Ascending aorta (tissue), 2 donors: ENCODE measurements at regions not wholly inside any gene's neighbourhood (a gene's known extent, or its start where the extent isn't known, plus 50 kb on each side); places are given as distances from the start of the nearest gene placed in this dataset.

Source experiments
- DNase-seq, 2 donors: peaks; one replicate each; pipeline ENCODE4 v3.0.0-alpha.2; 2019; ENCODE audit warnings: low spot score in 2 of 2
- H3K27ac ChIP-seq, 2 donors: fragments of 200-600 bp; sonication (generic); one replicate each; pipeline ENCODE4 v1.5.1; 2016 to 2017; ENCODE audit warnings: mild to moderate bottlenecking in 1 of 2
- H3K27me3 ChIP-seq: fragments of 200-600 bp; sonication (generic); one replicate; pipeline ENCODE4 v1.5.1; 2017
- H3K36me3 ChIP-seq, 2 donors: fragments of 200-600 bp; sonication (generic); one replicate each; pipeline ENCODE4 v1.5.1; 2016
- H3K4me1 ChIP-seq, 2 donors: fragments of 200-600 bp; sonication (generic); one replicate each; pipeline ENCODE4 v1.5.1; 2016 to 2017; ENCODE audit warnings: mild to moderate bottlenecking in 1 of 2
- H3K4me3 ChIP-seq, 2 donors: fragments of 200-600 bp; sonication (generic); one replicate each; pipeline ENCODE4 v1.5.1; 2016 to 2017; ENCODE audit warnings: mild to moderate bottlenecking in 1 of 2
- H3K9me3 ChIP-seq, 2 donors: fragments of 200-600 bp; sonication (generic); one replicate each; pipeline ENCODE4 v1.5.1; 2016
- intact Hi-C: fragments of 100-400 bp; cut with DNase I; formaldehyde crosslinking; loops from one replicate; pipeline ENCODE4 v1.15.1; 2023
- TF ChIP-seq, protein P1 (sequence below), 3 experiments: fragments of 200-600 bp in 2 of 3; fragments of 450-650 bp in 1 of 3; sonication (generic) in 2 of 3; IDR thresholded peaks; one replicate each; pipeline ENCODE4 v1.5.1; 2016 to 2019; ENCODE audit warnings: antibody characterized with exemption in 3 of 3, mild to moderate bottlenecking in 1 of 3, moderate library complexity in 1 of 3

DNA sequence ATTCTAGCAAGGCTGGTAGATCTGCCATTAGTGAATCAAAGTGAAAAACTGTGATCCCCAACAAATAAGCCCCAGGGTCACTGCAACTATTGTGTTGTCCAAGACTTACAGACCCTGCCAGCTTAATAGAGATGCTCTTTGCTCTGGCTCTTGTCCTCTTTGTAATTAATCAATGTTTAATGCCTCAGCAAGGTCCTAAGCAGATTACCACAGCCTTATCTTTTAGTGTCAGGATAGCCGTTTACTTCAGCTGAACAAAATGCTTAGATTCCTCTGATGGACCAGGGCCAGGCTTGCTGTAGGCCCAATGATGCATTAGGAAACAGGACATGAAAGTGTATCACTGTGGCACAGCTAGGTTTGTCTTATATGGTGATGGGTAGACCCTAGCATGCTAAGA, 353.3 kb downstream of the HACE1 start:
- no peaks in the 10 kb centered on the region for H3K4me1 ChIP-seq
- TF ChIP-seq, protein P1, sequence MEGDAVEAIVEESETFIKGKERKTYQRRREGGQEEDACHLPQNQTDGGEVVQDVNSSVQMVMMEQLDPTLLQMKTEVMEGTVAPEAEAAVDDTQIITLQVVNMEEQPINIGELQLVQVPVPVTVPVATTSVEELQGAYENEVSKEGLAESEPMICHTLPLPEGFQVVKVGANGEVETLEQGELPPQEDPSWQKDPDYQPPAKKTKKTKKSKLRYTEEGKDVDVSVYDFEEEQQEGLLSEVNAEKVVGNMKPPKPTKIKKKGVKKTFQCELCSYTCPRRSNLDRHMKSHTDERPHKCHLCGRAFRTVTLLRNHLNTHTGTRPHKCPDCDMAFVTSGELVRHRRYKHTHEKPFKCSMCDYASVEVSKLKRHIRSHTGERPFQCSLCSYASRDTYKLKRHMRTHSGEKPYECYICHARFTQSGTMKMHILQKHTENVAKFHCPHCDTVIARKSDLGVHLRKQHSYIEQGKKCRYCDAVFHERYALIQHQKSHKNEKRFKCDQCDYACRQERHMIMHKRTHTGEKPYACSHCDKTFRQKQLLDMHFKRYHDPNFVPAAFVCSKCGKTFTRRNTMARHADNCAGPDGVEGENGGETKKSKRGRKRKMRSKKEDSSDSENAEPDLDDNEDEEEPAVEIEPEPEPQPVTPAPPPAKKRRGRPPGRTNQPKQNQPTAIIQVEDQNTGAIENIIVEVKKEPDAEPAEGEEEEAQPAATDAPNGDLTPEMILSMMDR (IDR thresholded peaks at IDR 0.05), result no peak
- intact Hi-C loops, result no loop called here
- H3K27ac ChIP-seq, result no peak overlapping the region
- H3K27me3 ChIP-seq, result no peaks in the 10 kb centered on the region
- H3K4me3 ChIP-seq, result no peak overlapping the region
- no peaks in the 10 kb centered on the region for H3K9me3 ChIP-seq
- DNase-seq, result no peak
- no peaks in the 10 kb centered on the region for H3K36me3 ChIP-seq

DNA sequence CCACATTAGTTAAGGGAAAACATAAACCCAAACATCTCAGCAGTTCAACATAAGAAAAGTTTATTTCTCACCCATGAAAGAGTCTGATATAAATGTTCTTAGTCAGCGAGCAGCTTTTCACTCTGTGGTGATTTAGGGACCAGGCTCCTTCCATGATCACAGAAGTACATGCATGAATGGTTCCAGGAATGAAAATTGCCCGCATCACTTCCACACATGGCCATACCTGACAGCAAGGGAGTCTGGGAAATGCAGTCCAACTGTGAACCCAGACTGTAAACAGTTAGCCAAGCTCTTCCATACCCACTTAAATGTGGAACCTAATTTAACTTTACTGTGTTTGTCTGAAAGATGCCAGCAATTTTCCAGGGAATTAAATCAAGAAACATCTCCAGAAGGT, 353.9 kb downstream of the HACE1 start:
- intact Hi-C loops, result no loop called here
- Histone ChIP-seq H3K27me3 (no peaks in the 10 kb centered on the region), H3K9me3 (no peaks in the 10 kb centered on the region), H3K27ac (no peak overlapping the region), H3K36me3 (no peaks in the 10 kb centered on the region), H3K4me3 (no peak overlapping the region), H3K4me1 (no peaks in the 10 kb centered on the region)
- TF ChIP-seq, protein P1 (IDR thresholded peaks at IDR 0.05), result no peak
- no peak for DNase-seq

DNA sequence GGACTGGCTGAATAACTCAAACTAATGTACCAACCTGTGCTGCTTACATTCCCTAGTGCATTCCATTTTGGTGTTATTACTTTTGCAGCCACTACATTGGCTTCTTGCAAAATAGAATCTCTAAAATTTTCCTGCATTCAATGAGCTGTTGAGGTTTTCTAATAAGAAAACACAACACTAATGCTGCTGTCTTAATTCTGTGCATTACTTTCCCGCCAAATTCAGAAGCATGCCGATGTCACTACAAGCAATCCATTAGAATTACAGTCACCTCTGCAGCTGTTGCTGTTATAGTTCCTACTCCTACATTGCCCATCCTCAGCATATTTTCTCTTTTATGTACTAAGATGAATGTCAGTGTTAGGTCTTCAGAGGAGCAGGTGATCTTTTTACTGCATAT, 359.5 kb downstream of the HACE1 start:
- Histone ChIP-seq H3K27me3 (no peaks in the 10 kb centered on the region), H3K9me3 (no peaks in the 10 kb centered on the region), H3K27ac (no peak overlapping the region), H3K36me3 (no peaks in the 10 kb centered on the region), H3K4me3 (no peak overlapping the region), H3K4me1 (no peaks in the 10 kb centered on the region)
- TF ChIP-seq, protein P1 (IDR thresholded peaks at IDR 0.05), result no peak
- intact Hi-C loops, result no loop called here
- no peak for DNase-seq

DNA sequence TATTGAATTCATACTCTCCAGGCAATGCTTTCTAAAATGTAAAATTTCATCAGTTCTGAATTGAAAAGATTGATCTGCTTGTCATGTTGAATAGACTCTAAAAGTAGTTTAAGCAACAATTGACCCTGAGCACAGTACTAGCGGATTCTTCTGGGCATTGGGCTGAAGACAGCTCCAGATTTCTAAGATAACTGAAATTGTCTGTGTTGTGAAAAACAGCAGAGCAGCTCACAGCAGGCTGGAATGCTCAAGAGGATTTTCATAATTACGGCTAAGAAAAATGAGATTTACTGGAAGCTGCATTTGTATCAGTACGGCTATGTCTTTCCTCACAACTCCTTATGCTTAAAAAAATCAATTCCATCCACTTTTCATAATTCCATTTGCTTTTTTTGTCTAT, 373.7 kb downstream of the HACE1 start:
- no peak for DNase-seq
- TF ChIP-seq, protein P1 (IDR thresholded peaks at IDR 0.05), result no peak
- Histone ChIP-seq H3K27ac (no peak overlapping the region), H3K9me3 (no peaks in the 10 kb centered on the region), H3K27me3 (no peaks in the 10 kb centered on the region), H3K36me3 (no peaks in the 10 kb centered on the region), H3K4me3 (no peak overlapping the region), H3K4me1 (no peaks in the 10 kb centered on the region)
- intact Hi-C loops, result no loop called here

DNA sequence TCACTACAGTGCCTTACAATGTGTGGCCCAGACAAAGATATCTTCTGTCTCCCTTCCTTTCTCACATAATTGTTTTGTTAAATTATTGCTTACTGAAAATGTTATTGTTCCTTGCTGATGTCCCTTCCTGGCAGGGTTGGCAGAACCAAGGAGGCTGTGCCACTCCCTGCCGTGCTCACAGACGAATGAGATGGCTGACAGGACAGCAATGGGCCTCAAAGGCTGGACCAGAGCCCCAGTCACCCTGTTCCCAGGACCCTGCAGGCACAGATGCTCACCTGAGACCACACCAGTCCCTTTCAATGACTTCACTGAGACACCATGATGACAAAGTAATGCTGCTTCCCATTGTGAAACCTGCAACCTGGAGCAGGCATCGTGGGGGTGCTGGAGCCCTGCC, 375.1 kb downstream of the HACE1 start:
- Histone ChIP-seq H3K27me3 (no peaks in the 10 kb centered on the region), H3K27ac (no peak overlapping the region), H3K4me3 (no peak overlapping the region), H3K9me3 (no peaks in the 10 kb centered on the region), H3K4me1 (no peaks in the 10 kb centered on the region), H3K36me3 (no peaks in the 10 kb centered on the region)
- DNase-seq, result no peak
- intact Hi-C loops, result no loop called here
- TF ChIP-seq, protein P1 (IDR thresholded peaks at IDR 0.05), result no peak

DNA sequence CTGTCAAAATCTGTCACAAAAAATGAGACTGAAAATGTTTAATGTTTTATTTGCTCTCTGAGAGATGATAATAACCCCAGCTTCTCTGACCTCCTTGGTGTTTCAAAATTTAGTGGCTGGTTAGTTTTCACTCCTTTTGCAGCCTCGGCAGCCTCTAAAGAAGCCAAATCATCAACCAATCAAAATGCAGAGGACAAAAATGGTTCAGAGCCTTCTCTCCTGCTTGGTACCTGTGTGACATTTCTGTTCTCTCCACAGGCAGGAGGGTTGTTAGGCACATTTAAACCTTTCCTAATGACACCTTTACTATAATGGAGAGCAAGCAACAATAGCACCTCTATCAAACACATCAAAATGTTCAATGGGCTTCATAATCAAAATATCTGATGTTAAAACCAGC, 375.5 kb downstream of the HACE1 start:
- TF ChIP-seq, protein P1 (IDR thresholded peaks at IDR 0.05), result no peak
- no peak for DNase-seq
- H3K27me3 ChIP-seq, result no peaks in the 10 kb centered on the region
- H3K9me3 ChIP-seq, result no peaks in the 10 kb centered on the region
- H3K27ac ChIP-seq, result no peak overlapping the region
- no peaks in the 10 kb centered on the region for H3K36me3 ChIP-seq
- H3K4me3 ChIP-seq, result no peak overlapping the region
- intact Hi-C loops, result no loop called here
- no peaks in the 10 kb centered on the region for H3K4me1 ChIP-seq
